CD4-positive, alpha-beta T cell (primary cell): ENCODE measurements at regions not wholly inside any gene's neighbourhood (a gene's known extent, or its start where the extent isn't known, plus 50 kb on each side); places are given as distances from the start of the nearest gene placed in this dataset.

Source experiments
- ATAC-seq: fragments of 200-7000 bp; cut with Tn5 transposase; one replicate; pipeline ENCODE4 v1.10.0; 2022; ENCODE audit warnings: mild to moderate bottlenecking; ENCODE audit not compliant: poor library complexity
- CTCF ChIA-PET: fragments of 350-600 bp; sonication (Branson Sonifier 250); formaldehyde crosslinking; loops from one replicate; lab custom pipeline; 2021; ENCODE audit warnings: antibody characterized with exemption, inconsistent platforms; lab: Charles Lee
- POLR2A ChIA-PET: fragments of 350-600 bp; sonication (Branson Sonifier 250); formaldehyde crosslinking; loops from one replicate; lab custom pipeline; 2021; ENCODE audit warnings: antibody characterized with exemption, inconsistent platforms; lab: Charles Lee
- DNase-seq, 14 experiments: peaks; one replicate each; pipeline ENCODE4 v3.0.0-alpha.2; 2013 to 2020; ENCODE audit warnings: mixed read lengths in 2 of 14
- H3K27ac ChIP-seq, 2 donors: one replicate each; pipeline versions ENCODE4 v1.5.1 to v1.7.0; 2013; ENCODE audit warnings: low read length in 2 of 2, low read depth in 1 of 2, mild to moderate bottlenecking in 1 of 2
- H3K27me3 ChIP-seq, 2 experiments: 1 replicate in 1 of 2; 2 replicates in 1 of 2; pipeline versions ENCODE4 v1.6.1 to v1.7.0; 2013; ENCODE audit warnings: low read length in 2 of 2, control low read depth in 1 of 2, mild to moderate bottlenecking in 1 of 2, moderate library complexity in 1 of 2; ENCODE audit not compliant: insufficient read depth in 2 of 2, control insufficient read depth in 1 of 2
- H3K36me3 ChIP-seq: one replicate; pipeline ENCODE4 v1.6.1; 2013; ENCODE audit warnings: low read length, control low read depth; ENCODE audit not compliant: insufficient read depth
- H3K4me1 ChIP-seq: one replicate; pipeline ENCODE4 v1.6.1; 2013; ENCODE audit warnings: low read length, control low read depth; ENCODE audit not compliant: insufficient read depth
- H3K4me3 ChIP-seq: one replicate; pipeline ENCODE4 v1.5.1; 2013; ENCODE audit warnings: mild to moderate bottlenecking, low read length, moderate library complexity
- H3K9me3 ChIP-seq, 2 experiments: 1 replicate in 1 of 2; 2 replicates in 1 of 2; pipeline versions ENCODE4 v1.6.1 to v1.7.0; 2013; ENCODE audit warnings: low read length in 2 of 2, mild to moderate bottlenecking in 2 of 2, control low read depth in 1 of 2, moderate library complexity in 1 of 2; ENCODE audit not compliant: control insufficient read depth in 1 of 2, insufficient read depth in 1 of 2
- H3K27ac Mint-ChIP-seq: one replicate; pipeline ENCODE4 v1.8.0; 2020; ENCODE audit warnings: mixed read lengths
- H3K27me3 Mint-ChIP-seq: one replicate; pipeline ENCODE4 v1.8.0; 2021; ENCODE audit warnings: mixed read lengths
- H3K36me3 Mint-ChIP-seq: one replicate; pipeline ENCODE4 v1.8.0; 2021; ENCODE audit warnings: low read depth, mixed read lengths
- H3K4me1 Mint-ChIP-seq: one replicate; pipeline ENCODE4 v1.8.0; 2021; ENCODE audit warnings: low read depth, mixed read lengths
- H3K4me3 Mint-ChIP-seq: one replicate; pipeline ENCODE4 v1.8.0; 2020; ENCODE audit warnings: mild to moderate bottlenecking, mixed read lengths
- H3K9me3 Mint-ChIP-seq: one replicate; pipeline ENCODE4 v1.8.0; 2020; ENCODE audit warnings: mixed read lengths
- CTCF ChIP-seq: fragments of 200-600 bp; IDR thresholded peaks from one replicate; pipeline ENCODE4 v1.8.0; 2022; ENCODE audit warnings: antibody characterized with exemption, mild to moderate bottlenecking
- intact Hi-C, 2 experiments: fragments of 100-400 bp; cut with DNase I in 1 of 2; cut with micrococcal nuclease in 1 of 2; formaldehyde crosslinking; loops; one replicate each; pipeline versions ENCODE4 v1.15.1 to v1.9.0; 2023 to 2025; cut with DNase I, micrococcal nuclease

GRCh38 chr9:29012911-29013310 lies 1439.6 kb upstream of the C9orf72 start:
- no peaks in the 10 kb centered on the region for H3K9me3 ChIP-seq
- H3K4me1 ChIP-seq = no peaks in the 10 kb centered on the region
- Mint-ChIP-seq H3K4me3 (no peak overlapping the region), H3K27me3 (no peaks in the 10 kb centered on the region), H3K27ac (no peak overlapping the region), H3K9me3 (no peaks in the 10 kb centered on the region), H3K4me1 (no peaks in the 10 kb centered on the region), H3K36me3 (no peaks in the 10 kb centered on the region)
- H3K27me3 ChIP-seq = no peaks in the 10 kb centered on the region
- no peak for DNase-seq
- ChIA-PET POLR2A (no interaction called here), CTCF (no interaction called here)
- intact Hi-C loops = no loop called here
- no peak overlapping the region for H3K4me3 ChIP-seq
- H3K36me3 ChIP-seq = no peaks in the 10 kb centered on the region
- ATAC-seq = no peak
- no peak for TF ChIP-seq CTCF
- no peak overlapping the region for H3K27ac ChIP-seq

- no peaks in the 10 kb centered on the region for H3K36me3 Mint-ChIP-seq
- ChIA-PET POLR2A (no interaction called here), CTCF (no interaction called here)
- TF ChIP-seq CTCF = no peak
- Histone ChIP-seq H3K4me1 (no peaks in the 10 kb centered on the region), H3K4me3 (no peak overlapping the region), H3K27ac (no peak overlapping the region), H3K27me3 (no peaks in the 10 kb centered on the region), H3K36me3 (no peaks in the 10 kb centered on the region), H3K9me3 (peaks cover 0 to 4% of the 10 kb centered on the region in 2 experiments)
- DNase-seq = no peak
- H3K27ac Mint-ChIP-seq = no peak overlapping the region
- intact Hi-C loops = no loop called here
- H3K4me3 Mint-ChIP-seq = no peak overlapping the region
- H3K4me1 Mint-ChIP-seq = no peaks in the 10 kb centered on the region
- H3K27me3 Mint-ChIP-seq = no peaks in the 10 kb centered on the region
- ATAC-seq = no peak
- H3K9me3 Mint-ChIP-seq = peaks cover 4% of the 10 kb centered on the region
These were observed 1448.4 kb upstream of the C9orf72 start for GRCh38 chr9:29021632-29022031.

GRCh38 chr9:29038332-29038731 lies 1465.1 kb upstream of the C9orf72 start:
- DNase-seq = no peak
- Histone ChIP-seq H3K27ac (no peak overlapping the region), H3K27me3 (no peaks in the 10 kb centered on the region), H3K4me3 (no peak overlapping the region), H3K4me1 (no peaks in the 10 kb centered on the region), H3K36me3 (no peaks in the 10 kb centered on the region), H3K9me3 (peaks cover 0 to 3% of the 10 kb centered on the region in 2 experiments)
- intact Hi-C loops = no loop called here
- Mint-ChIP-seq H3K4me1 (no peaks in the 10 kb centered on the region), H3K36me3 (no peaks in the 10 kb centered on the region), H3K9me3 (peaks cover 3% of the 10 kb centered on the region), H3K27me3 (no peaks in the 10 kb centered on the region), H3K27ac (no peak overlapping the region), H3K4me3 (no peak overlapping the region)
- no peak for ATAC-seq
- ChIA-PET CTCF (no interaction called here), POLR2A (no interaction called here)
- no peak for TF ChIP-seq CTCF
